ENCODE measurements at regions not wholly inside any gene's neighbourhood (a gene's known extent, or its start where the extent isn't known, plus 50 kb on each side); places are given as distances from the start of the nearest gene placed in this dataset.

GRCh38 chr13:104534847-104535246, 1468.6 kb upstream of the SLC10A2 start:
- Histone ChIP-seq H3K9me2 (ENCODE audit: low read depth, low read length) (no peaks in the 10 kb centered on the region), H3K27me3 (ENCODE audit: insufficient read depth, low read length) (no peaks in the 10 kb centered on the region), H3K4me1 (ENCODE audit: insufficient read depth, low read length, severe bottlenecking) (no peaks in the 10 kb centered on the region), H3K27ac (ENCODE audit: low read depth, low read length, poor library complexity, severe bottlenecking) (no peak overlapping the region), H3K9ac (ENCODE audit: low read length) (no peak overlapping the region), H3K9me3 (ENCODE audit: low read length) (no peaks in the 10 kb centered on the region), H4K20me1 (ENCODE audit: insufficient read depth, low read length) (no peaks in the 10 kb centered on the region), H3K4me2 (ENCODE audit: low read length) (no peak overlapping the region), H3F3A (ENCODE audit: insufficient read depth, low read length) (no peaks in the 10 kb centered on the region), H3K79me2 (ENCODE audit: insufficient read depth, low read length) (no peaks in the 10 kb centered on the region), H2AFZ (ENCODE audit: low read length) (no peak overlapping the region), H3K36me3 (ENCODE audit: insufficient read depth, low read length) (no peaks in the 10 kb centered on the region), H3K4me3 (ENCODE audit: low read depth, low read length, poor library complexity, severe bottlenecking) (no peak overlapping the region)
- TF ChIP-seq CTCF (IDR thresholded peaks at IDR 0.05; ENCODE audit: low read length): peak; percentile 64
- no peak for TF ChIP-seq EZH2 (IDR thresholded peaks at IDR 0.05; ENCODE audit: borderline replicate concordance, low read length)

GRCh38 chr13:104532132-104532531, 1465.9 kb upstream of the SLC10A2 start:
- Histone ChIP-seq H3K79me2 (ENCODE audit: insufficient read depth, low read length) (no peaks in the 10 kb centered on the region), H3K9me2 (ENCODE audit: low read depth, low read length) (no peaks in the 10 kb centered on the region), H2AFZ (ENCODE audit: low read length) (no peak overlapping the region), H3F3A (ENCODE audit: insufficient read depth, low read length) (no peaks in the 10 kb centered on the region), H3K27me3 (ENCODE audit: insufficient read depth, low read length) (no peaks in the 10 kb centered on the region), H3K4me1 (ENCODE audit: insufficient read depth, low read length, severe bottlenecking) (no peaks in the 10 kb centered on the region), H3K4me3 (ENCODE audit: low read depth, low read length, poor library complexity, severe bottlenecking) (no peak overlapping the region), H3K4me2 (ENCODE audit: low read length) (no peak overlapping the region), H3K9me3 (ENCODE audit: low read length) (no peaks in the 10 kb centered on the region), H3K36me3 (ENCODE audit: insufficient read depth, low read length) (no peaks in the 10 kb centered on the region), H4K20me1 (ENCODE audit: insufficient read depth, low read length) (no peaks in the 10 kb centered on the region), H3K9ac (ENCODE audit: low read length) (no peak overlapping the region), H3K27ac (ENCODE audit: low read depth, low read length, poor library complexity, severe bottlenecking) (no peak overlapping the region)
- no peak for TF ChIP-seq CTCF (IDR thresholded peaks at IDR 0.05; ENCODE audit: low read length)
- no peak for TF ChIP-seq EZH2 (IDR thresholded peaks at IDR 0.05; ENCODE audit: borderline replicate concordance, low read length)

GRCh38 chr13:104530741-104531140, 1464.5 kb upstream of the SLC10A2 start:
- Histone ChIP-seq H3K4me2 (ENCODE audit: low read length) (no peak overlapping the region), H3F3A (ENCODE audit: insufficient read depth, low read length) (no peaks in the 10 kb centered on the region), H3K27ac (ENCODE audit: low read depth, low read length, poor library complexity, severe bottlenecking) (no peak overlapping the region), H3K4me1 (ENCODE audit: insufficient read depth, low read length, severe bottlenecking) (no peaks in the 10 kb centered on the region), H3K4me3 (ENCODE audit: low read depth, low read length, poor library complexity, severe bottlenecking) (no peak overlapping the region), H3K36me3 (ENCODE audit: insufficient read depth, low read length) (no peaks in the 10 kb centered on the region), H4K20me1 (ENCODE audit: insufficient read depth, low read length) (no peaks in the 10 kb centered on the region), H3K27me3 (ENCODE audit: insufficient read depth, low read length) (no peaks in the 10 kb centered on the region), H3K9me2 (ENCODE audit: low read depth, low read length) (no peaks in the 10 kb centered on the region), H3K9me3 (ENCODE audit: low read length) (no peaks in the 10 kb centered on the region), H3K9ac (ENCODE audit: low read length) (no peak overlapping the region), H2AFZ (ENCODE audit: low read length) (no peak overlapping the region), H3K79me2 (ENCODE audit: insufficient read depth, low read length) (no peaks in the 10 kb centered on the region)
- TF ChIP-seq CTCF (IDR thresholded peaks at IDR 0.05; ENCODE audit: low read length) (no peak), EZH2 (IDR thresholded peaks at IDR 0.05; ENCODE audit: borderline replicate concordance, low read length) (no peak)
